ENCODE measurements at regions not wholly inside any gene's neighbourhood (a gene's known extent, or its start where the extent isn't known, plus 50 kb on each side); places are given as distances from the start of the nearest gene placed in this dataset.

GRCh38 chr1:69148731-69149130 is 419.0 kb upstream of the LRRC7 start:
- TF ChIP-seq, protein P1, sequence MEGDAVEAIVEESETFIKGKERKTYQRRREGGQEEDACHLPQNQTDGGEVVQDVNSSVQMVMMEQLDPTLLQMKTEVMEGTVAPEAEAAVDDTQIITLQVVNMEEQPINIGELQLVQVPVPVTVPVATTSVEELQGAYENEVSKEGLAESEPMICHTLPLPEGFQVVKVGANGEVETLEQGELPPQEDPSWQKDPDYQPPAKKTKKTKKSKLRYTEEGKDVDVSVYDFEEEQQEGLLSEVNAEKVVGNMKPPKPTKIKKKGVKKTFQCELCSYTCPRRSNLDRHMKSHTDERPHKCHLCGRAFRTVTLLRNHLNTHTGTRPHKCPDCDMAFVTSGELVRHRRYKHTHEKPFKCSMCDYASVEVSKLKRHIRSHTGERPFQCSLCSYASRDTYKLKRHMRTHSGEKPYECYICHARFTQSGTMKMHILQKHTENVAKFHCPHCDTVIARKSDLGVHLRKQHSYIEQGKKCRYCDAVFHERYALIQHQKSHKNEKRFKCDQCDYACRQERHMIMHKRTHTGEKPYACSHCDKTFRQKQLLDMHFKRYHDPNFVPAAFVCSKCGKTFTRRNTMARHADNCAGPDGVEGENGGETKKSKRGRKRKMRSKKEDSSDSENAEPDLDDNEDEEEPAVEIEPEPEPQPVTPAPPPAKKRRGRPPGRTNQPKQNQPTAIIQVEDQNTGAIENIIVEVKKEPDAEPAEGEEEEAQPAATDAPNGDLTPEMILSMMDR (IDR thresholded peaks at IDR 0.05; ENCODE audit: insufficient read depth, low read length), result no peak
- no peak for TF ChIP-seq POLR2AphosphoS5 (IDR thresholded peaks at IDR 0.05; ENCODE audit: low read depth)
- no peak for TF ChIP-seq SPI1 (IDR thresholded peaks at IDR 0.05; ENCODE audit: borderline replicate concordance, low read depth)
- TF ChIP-seq, protein P2, sequence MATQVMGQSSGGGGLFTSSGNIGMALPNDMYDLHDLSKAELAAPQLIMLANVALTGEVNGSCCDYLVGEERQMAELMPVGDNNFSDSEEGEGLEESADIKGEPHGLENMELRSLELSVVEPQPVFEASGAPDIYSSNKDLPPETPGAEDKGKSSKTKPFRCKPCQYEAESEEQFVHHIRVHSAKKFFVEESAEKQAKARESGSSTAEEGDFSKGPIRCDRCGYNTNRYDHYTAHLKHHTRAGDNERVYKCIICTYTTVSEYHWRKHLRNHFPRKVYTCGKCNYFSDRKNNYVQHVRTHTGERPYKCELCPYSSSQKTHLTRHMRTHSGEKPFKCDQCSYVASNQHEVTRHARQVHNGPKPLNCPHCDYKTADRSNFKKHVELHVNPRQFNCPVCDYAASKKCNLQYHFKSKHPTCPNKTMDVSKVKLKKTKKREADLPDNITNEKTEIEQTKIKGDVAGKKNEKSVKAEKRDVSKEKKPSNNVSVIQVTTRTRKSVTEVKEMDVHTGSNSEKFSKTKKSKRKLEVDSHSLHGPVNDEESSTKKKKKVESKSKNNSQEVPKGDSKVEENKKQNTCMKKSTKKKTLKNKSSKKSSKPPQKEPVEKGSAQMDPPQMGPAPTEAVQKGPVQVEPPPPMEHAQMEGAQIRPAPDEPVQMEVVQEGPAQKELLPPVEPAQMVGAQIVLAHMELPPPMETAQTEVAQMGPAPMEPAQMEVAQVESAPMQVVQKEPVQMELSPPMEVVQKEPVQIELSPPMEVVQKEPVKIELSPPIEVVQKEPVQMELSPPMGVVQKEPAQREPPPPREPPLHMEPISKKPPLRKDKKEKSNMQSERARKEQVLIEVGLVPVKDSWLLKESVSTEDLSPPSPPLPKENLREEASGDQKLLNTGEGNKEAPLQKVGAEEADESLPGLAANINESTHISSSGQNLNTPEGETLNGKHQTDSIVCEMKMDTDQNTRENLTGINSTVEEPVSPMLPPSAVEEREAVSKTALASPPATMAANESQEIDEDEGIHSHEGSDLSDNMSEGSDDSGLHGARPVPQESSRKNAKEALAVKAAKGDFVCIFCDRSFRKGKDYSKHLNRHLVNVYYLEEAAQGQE (IDR thresholded peaks at IDR 0.05; ENCODE audit: insufficient replicate concordance, low read depth), result no peak
- TF ChIP-seq GABPA (IDR thresholded peaks at IDR 0.05; ENCODE audit: low read depth), result no peak

DNA sequence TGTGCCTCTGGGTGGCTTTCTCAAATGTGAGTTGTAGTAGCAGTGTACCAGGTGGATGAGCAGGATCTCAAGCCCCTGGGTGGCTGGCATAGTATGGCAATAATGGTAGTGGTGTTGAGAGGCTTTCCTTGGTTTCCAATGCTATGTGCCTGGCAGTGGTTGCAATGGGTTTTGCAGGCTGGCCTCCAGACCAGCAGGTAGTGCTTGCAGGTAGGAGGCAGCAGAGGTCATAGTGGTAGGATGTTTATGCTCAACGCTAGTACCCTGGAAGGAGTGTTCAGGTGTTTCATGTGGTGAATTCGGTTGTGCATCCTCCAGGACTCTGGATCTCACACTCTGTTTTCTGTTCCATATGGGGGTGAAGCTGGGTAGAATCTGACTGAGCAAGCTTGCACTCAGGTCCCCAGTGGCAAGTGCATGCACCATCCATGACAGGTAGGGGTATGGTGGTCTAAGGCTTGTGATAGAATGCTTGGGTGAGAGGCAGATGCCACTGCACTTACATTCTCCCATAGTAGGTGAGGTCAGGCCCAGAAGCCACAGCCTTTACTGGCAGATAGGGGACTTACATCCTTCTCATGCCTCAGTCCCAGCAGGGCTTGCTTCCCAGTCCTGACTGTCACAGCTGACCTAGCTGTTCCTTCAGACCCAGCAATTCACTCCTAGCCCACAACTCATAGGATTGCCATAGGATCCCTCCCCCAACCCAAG is 410.5 kb upstream of the LRRC7 start:
- no peak for DNase-seq (ENCODE audit: low read depth in 1 of 2, low spot score in 1 of 2)
- H3K27me3 ChIP-seq (ENCODE audit: insufficient read depth, poor library complexity, severe bottlenecking), result no peaks in the 10 kb centered on the region
- H3K27ac ChIP-seq (replicated peaks), result no peak overlapping the region
- H3K4me3 ChIP-seq (replicated peaks; ENCODE audit: insufficient read depth, low read length), result no peak overlapping the region
- TF ChIP-seq, protein P2 (IDR thresholded peaks at IDR 0.05; ENCODE audit: insufficient replicate concordance, low read depth), result no peak
- TF ChIP-seq, protein P1 (IDR thresholded peaks at IDR 0.05; ENCODE audit: insufficient read depth, low read length), result no peak
- TF ChIP-seq SPI1 (IDR thresholded peaks at IDR 0.05; ENCODE audit: borderline replicate concordance, low read depth) (no peak), GABPA (IDR thresholded peaks at IDR 0.05; ENCODE audit: low read depth) (no peak), POLR2AphosphoS5 (IDR thresholded peaks at IDR 0.05; ENCODE audit: low read depth) (no peak)

More at GRCh38 chr1:69148731-69149130, 419.0 kb upstream of the LRRC7 start:
- no peak overlapping the region for H3K27ac ChIP-seq (replicated peaks)
- no peak for DNase-seq (ENCODE audit: low read depth in 1 of 2, low spot score in 1 of 2)
- no peak overlapping the region for H3K4me3 ChIP-seq (replicated peaks; ENCODE audit: insufficient read depth, low read length)
- no peaks in the 10 kb centered on the region for H3K27me3 ChIP-seq (ENCODE audit: insufficient read depth, poor library complexity, severe bottlenecking)

- TF ChIP-seq GABPA (IDR thresholded peaks at IDR 0.05; ENCODE audit: low read depth), result no peak
- TF ChIP-seq, protein P2 (IDR thresholded peaks at IDR 0.05; ENCODE audit: insufficient replicate concordance, low read depth), result no peak
- Histone ChIP-seq H3K4me3 (replicated peaks; ENCODE audit: insufficient read depth, low read length) (no peak overlapping the region), H3K27me3 (ENCODE audit: insufficient read depth, poor library complexity, severe bottlenecking) (no peaks in the 10 kb centered on the region), H3K27ac (replicated peaks) (no peak overlapping the region)
- DNase-seq (ENCODE audit: low read depth in 1 of 2, low spot score in 1 of 2), result no peak
Observed at GRCh38 chr1:69163241-69163640, 404.5 kb upstream of the LRRC7 start.

Measured in HL-60 (cell line).